HG03521 (cell line): ENCODE measurements at regions not wholly inside any gene's neighbourhood (a gene's known extent, or its start where the extent isn't known, plus 50 kb on each side); places are given as distances from the start of the nearest gene placed in this dataset.
A peak's percentile ranks its signal among the peaks of the same experiment; 100 is the strongest.
"Not testable (repeated sequence)": the region's sequence is repeated elsewhere in the genome, so short reads cannot be mapped to it uniquely, and the experiment has no call there.

Source experiments
- ATAC-seq: cut with Tn5 transposase; IDR thresholded peaks from one replicate; pipeline ENCODE4 v1.9.1; 2021; ENCODE audit warnings: mild to moderate bottlenecking, moderate library complexity; ENCODE audit not compliant: unreplicated experiment

GRCh38 chr4:104881136-104881886 lies 265.4 kb upstream of the TET2 start:
- ATAC-seq: no peak

- ATAC-seq: no peak
Measured at GRCh38 chr4:104890598-104891275, 255.9 kb upstream of the TET2 start.

- peak; percentile 67 for ATAC-seq
Measured at GRCh38 chr4:104896660-104897645, 249.7 kb upstream of the TET2 start.

GRCh38 chr4:104899863-104900262 lies 246.8 kb upstream of the TET2 start:
- no peak for ATAC-seq

- ATAC-seq: no peak
Measured at GRCh38 chr4:104901438-104901837, 245.2 kb upstream of the TET2 start.

- ATAC-seq: no peak
Measured at GRCh38 chr4:104901961-104902605, 244.6 kb upstream of the TET2 start.

- ATAC-seq: no peak
Measured at GRCh38 chr4:104905065-104905464, 241.6 kb upstream of the TET2 start.

- no peak for ATAC-seq
Measured at GRCh38 chr4:104905546-104905945, 241.1 kb upstream of the TET2 start.

- no peak for ATAC-seq
Measured at GRCh38 chr4:104906276-104906675, 240.4 kb upstream of the TET2 start.

GRCh38 chr4:104907074-104907649 lies 239.5 kb upstream of the TET2 start:
- ATAC-seq: no peak

- no peak for ATAC-seq
Measured at GRCh38 chr4:104907991-104908390, 238.7 kb upstream of the TET2 start.

- no peak for ATAC-seq
Measured at GRCh38 chr4:104909376-104909775, 237.3 kb upstream of the TET2 start.

- no peak for ATAC-seq
Measured at GRCh38 chr4:104912518-104912917, 234.2 kb upstream of the TET2 start.

- no peak for ATAC-seq
Measured at GRCh38 chr4:104915373-104915772, 231.3 kb upstream of the TET2 start.

GRCh38 chr4:104915864-104916263 lies 230.8 kb upstream of the TET2 start:
- ATAC-seq: no peak

- no peak for ATAC-seq
Measured at GRCh38 chr4:104919406-104919805, 227.3 kb upstream of the TET2 start.

GRCh38 chr4:104930298-104930697 lies 216.4 kb upstream of the TET2 start:
- no peak for ATAC-seq

GRCh38 chr4:104930745-104931736 lies 215.6 kb upstream of the TET2 start:
- ATAC-seq: not testable (repeated sequence)

GRCh38 chr4:104938624-104939023 lies 208.1 kb upstream of the TET2 start:
- no peak for ATAC-seq
